M059J (cell line): ENCODE measurements at regions not wholly inside any gene's neighbourhood (a gene's known extent, or its start where the extent isn't known, plus 50 kb on each side); places are given as distances from the start of the nearest gene placed in this dataset.
A peak's percentile ranks its signal among the peaks of the same experiment; 100 is the strongest.

ENCODE experiments used
- DNase-seq: peaks from one replicate; pipeline ENCODE4 v3.0.0-alpha.2; 2012; ENCODE audit warnings: low read depth

GRCh38 chr5:115402822-115403577 is 106.5 kb upstream of the CCDC112 start:
- peak; percentile 63 for DNase-seq

DNA sequence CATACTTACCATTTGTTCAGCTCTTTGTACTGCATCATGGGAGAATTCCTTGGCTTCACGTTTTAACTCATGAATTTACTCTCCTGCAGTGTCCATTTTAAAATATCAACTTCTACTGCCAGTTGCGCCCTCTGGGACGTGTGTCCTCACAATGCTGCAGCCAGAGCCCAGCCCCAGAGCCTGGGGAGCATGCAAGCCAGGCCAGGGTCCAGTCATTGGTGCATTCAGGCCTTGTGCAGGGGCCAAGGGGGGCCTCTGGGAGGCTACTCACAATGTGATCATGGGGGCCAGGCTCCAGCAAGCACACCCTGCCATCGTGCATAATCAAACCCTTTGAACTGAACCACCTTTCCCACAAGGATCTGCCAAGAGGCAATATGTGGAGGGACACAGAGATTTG is 105.6 kb upstream of the CCDC112 start:
- DNase-seq, result no peak

DNA sequence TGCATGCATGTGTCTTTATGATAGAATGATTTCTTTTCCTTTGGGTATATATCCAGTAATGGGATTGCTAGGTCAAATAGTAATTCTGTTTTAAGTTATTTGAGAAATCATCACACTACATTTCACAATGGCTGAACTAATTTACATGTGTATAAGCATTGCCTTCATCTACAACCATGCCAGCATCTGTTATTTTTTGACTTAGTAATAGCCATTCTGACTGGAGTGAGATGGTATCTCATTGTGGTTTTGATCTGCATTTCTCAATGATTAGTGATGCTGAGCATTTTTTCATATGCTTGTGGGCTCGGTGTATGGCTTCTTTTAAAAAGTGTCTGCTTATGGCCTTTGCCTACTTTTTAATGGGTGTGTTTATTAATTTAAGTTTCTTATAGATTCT is 102.3 kb upstream of the CCDC112 start:
- peak; percentile 91 for DNase-seq

DNA sequence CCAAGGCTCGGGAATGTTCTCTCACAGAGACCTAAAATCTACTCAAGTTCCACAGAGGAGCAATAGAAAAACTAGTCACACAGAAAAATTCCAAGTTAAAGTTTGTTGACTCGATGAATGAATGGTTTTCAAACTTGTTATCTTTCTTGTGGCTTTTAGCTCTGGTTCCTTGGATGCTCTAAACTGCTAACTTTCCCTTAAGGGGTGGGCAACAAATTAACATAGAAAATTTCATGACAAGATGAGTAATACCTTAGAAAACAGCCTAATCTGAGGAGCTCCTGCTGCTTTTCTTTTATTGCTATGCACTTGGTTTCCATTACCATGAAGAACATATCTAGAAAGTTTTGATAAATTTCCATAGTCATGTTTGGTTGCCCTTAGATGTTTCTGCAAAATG is 100.2 kb upstream of the CCDC112 start:
- peak; percentile 80 for DNase-seq

- peak; percentile 39 for DNase-seq
These were observed 99.6 kb upstream of the CCDC112 start for GRCh38 chr5:115396081-115396480.

DNA sequence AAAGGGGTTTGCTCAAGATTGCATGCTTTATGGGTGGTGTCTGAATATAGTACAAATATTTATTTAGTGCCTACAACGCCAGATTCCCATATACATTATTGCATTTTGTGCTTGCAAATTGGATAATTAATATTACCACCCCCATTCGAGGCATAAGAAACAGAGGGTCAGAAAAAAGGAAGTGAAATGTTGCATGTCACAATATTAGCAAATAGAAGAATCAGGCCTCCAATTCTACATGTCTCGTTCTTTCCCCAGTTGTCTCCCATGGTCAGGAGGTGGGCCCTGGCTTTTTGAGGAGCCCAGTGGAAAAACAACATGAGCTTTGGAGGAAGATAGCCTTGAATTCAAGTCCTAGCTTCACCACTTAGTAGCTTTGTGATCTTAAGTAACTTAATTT is 98.1 kb upstream of the CCDC112 start:
- DNase-seq, result no peak

- no peak for DNase-seq
These were observed 96.8 kb upstream of the CCDC112 start for GRCh38 chr5:115393239-115393638.

DNA sequence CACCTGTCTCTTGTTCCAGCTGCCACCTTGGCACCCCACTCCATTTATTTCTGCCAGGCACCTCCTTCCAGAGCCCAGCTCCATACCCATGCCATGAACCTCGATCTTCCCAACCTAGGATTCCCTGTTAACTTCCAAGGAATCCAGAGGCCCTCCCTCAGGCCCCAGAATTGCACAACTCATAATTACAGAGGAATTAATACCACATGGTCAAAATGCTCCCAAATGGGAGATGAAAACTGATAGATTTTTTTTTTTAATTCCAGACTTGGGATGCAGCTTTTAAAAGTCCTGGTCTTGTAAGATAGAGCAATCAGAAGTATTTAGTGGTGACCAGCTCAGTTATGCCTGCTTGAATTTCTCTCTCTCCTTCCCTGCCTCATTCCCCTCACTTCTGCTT is 96.2 kb upstream of the CCDC112 start:
- DNase-seq, result no peak

- no peak for DNase-seq
These were observed 95.3 kb upstream of the CCDC112 start for GRCh38 chr5:115391780-115392179.

GRCh38 chr5:115389799-115390382 is 93.4 kb upstream of the CCDC112 start:
- no peak for DNase-seq

GRCh38 chr5:115389034-115389798 is 92.8 kb upstream of the CCDC112 start:
- DNase-seq, result peak; percentile 48

- DNase-seq, result no peak
These were observed 91.8 kb upstream of the CCDC112 start for GRCh38 chr5:115388240-115388639.

GRCh38 chr5:115387816-115388215 is 91.4 kb upstream of the CCDC112 start:
- no peak for DNase-seq

GRCh38 chr5:115386657-115387056 is 90.2 kb upstream of the CCDC112 start:
- peak; percentile 18 for DNase-seq

DNA sequence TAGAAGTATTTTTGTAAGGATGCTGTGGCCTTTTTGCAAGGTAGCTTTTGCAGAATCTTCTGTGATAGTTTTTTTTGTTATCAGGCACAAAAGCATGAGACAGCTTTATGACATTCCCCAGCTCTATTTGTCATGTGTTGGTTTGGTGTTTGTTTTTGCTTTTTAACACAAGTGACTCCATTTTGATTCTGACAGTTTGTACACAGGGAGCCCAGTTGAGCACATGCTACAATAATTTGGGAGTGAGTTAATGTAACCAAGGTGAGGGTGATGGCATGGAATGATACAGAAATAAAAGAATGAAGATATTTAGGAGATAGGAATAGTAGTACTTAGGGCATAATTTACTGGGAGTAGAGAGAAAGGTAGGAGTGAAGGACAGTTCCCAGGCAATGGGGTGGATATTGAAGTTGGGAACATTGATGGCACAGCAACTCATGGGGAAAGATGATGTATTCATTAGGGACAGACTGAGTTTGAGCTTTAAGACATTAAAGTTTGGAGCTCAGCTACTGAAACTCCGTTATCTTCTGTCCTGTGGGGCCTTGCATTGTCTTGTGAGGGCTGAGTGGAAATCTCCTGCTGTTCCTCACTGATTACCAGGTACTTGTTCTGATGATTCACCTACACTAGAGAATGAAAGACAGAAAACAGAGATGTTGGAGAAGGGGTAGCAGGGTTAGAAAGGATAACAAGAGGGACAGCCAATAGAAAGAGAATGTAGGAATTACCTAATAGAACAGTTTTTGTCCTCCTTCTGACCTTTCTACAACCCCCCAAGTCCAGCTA is 88.3 kb upstream of the CCDC112 start:
- DNase-seq, result no peak

DNA sequence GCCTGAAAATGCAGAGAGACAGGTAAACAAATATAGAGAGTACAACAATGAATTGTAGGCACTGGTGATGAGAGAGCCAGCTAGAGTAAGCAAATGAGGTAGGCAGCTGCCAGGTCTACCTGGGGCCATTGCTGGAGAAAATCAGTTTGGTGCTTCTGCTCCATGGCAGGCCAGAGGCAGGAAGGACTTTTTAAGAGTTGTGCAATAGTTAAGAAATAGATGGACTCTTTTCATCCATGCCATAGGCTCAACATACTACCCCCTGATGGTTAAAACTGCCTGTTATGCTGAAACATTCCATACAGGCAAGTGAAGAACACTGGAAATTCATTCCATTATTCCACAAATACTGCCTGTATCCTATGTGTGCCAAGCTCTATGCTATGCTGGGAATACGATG is 86.5 kb upstream of the CCDC112 start:
- no peak for DNase-seq

GRCh38 chr5:115381911-115382662 is 85.6 kb upstream of the CCDC112 start:
- no peak for DNase-seq

GRCh38 chr5:115379622-115380344 is 83.3 kb upstream of the CCDC112 start:
- DNase-seq, result peak; percentile 83

DNA sequence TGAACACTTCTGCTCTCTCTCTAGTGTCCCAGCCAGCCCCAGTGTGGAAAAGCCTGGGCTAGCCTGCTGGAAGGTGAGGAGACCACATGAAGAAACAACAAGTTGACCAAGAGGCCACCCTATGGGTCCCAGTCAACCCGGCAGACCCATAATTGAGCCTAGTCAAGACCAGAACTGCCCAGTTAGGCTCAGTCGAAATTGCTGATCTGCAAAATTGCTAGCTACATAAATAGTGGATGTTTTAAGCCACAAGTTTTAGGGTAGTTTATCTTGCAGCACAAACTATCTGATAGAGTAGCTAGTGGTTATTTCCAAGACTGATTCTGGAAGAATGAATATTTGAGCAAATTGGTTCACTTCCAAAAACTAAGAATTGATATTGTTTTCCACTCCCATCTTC is 82.3 kb upstream of the CCDC112 start:
- DNase-seq, result no peak

DNA sequence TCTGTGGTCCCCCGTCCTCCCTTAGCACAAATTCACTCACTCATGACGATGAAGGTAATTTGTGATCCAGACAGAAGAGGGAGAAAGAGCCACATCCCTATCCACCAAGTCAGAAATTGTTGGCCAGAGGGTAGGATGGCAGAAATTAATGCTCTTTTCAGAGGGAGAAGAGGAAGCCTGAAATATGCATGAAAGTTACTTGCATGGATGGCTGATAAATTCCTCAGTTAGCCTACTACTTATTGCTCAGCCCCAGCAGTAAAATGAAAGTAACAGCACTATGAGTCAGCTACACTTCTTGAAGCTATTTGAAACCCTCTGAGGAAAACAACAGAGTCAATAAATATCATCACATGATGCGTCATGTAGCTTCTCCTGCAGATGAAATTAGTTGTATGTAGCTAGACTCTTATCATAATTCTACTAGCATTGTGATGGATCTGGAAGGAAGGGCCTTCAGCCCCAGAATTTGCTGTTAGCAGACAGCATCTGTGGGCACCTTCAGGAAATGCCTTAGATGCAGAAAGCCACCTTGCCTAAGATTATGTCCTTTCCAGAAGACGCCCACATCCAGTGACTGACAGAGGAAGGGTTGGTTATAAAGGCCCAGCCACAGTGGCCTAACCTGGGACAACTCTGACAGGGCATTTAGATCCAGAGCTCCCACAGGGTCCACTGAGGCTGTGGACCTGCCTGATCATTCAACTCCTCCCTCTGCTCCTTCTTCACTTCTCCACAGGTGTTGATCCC is 81.2 kb upstream of the CCDC112 start:
- peak; percentile 87 for DNase-seq
